Suprapubic skin (tissue), 4 donors: ENCODE measurements at regions not wholly inside any gene's neighbourhood (a gene's known extent, or its start where the extent isn't known, plus 50 kb on each side); places are given as distances from the start of the nearest gene placed in this dataset.

ENCODE experiments used
- EP300 ChIP-seq: sonication (generic); formaldehyde crosslinking; IDR thresholded peaks from one replicate; pipeline ENCODE4 v1.6.1; 2017; ENCODE audit warnings: antibody characterized with exemption
- POLR2A ChIP-seq, 2 donors: fragments of 450-650 bp; IDR thresholded peaks; one replicate each; pipeline ENCODE4 v1.6.1; 2017; ENCODE audit warnings: antibody characterized with exemption in 2 of 2, mild to moderate bottlenecking in 2 of 2, moderate library complexity in 2 of 2
- POLR2AphosphoS5 ChIP-seq, 3 donors: sonication (generic); formaldehyde crosslinking; IDR thresholded peaks; one replicate each; pipeline ENCODE4 v1.6.1; 2017; ENCODE audit warnings: antibody characterized with exemption in 3 of 3
- TF ChIP-seq, protein P1 (sequence below), 2 donors: fragments of 200-600 bp in 1 of 2; fragments of 450-650 bp in 1 of 2; sonication (generic) in 1 of 2; IDR thresholded peaks; one replicate each; pipeline ENCODE4 v1.5.1; 2016 to 2019; ENCODE audit warnings: antibody characterized with exemption in 2 of 2, mild to moderate bottlenecking in 1 of 2, moderate library complexity in 1 of 2

DNA sequence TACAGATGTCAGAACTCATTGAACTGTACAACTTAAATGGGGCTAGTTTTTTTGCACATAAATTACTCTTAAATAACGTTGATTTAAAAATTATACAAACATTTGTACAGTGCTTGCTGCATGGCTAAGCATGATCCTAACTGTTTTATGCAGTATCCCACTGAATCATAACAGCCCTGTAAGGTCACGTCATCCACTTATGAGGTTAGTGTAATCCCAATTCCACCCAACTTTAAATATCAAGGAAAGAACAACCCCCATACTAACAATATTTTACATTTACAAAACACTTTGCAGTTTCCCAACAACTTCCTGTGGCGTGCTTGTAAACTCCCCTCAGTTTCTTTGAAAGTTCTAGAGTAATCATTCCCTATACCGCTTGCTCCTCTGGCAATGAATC lies 190.1 kb upstream of the SALL1 start:
- TF ChIP-seq, protein P1, sequence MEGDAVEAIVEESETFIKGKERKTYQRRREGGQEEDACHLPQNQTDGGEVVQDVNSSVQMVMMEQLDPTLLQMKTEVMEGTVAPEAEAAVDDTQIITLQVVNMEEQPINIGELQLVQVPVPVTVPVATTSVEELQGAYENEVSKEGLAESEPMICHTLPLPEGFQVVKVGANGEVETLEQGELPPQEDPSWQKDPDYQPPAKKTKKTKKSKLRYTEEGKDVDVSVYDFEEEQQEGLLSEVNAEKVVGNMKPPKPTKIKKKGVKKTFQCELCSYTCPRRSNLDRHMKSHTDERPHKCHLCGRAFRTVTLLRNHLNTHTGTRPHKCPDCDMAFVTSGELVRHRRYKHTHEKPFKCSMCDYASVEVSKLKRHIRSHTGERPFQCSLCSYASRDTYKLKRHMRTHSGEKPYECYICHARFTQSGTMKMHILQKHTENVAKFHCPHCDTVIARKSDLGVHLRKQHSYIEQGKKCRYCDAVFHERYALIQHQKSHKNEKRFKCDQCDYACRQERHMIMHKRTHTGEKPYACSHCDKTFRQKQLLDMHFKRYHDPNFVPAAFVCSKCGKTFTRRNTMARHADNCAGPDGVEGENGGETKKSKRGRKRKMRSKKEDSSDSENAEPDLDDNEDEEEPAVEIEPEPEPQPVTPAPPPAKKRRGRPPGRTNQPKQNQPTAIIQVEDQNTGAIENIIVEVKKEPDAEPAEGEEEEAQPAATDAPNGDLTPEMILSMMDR (IDR thresholded peaks at IDR 0.05), result no peak
- TF ChIP-seq POLR2AphosphoS5 (IDR thresholded peaks at IDR 0.05) (no peak), EP300 (no peak), POLR2A (IDR thresholded peaks at IDR 0.05) (no peak)
